D721Med (cell line): ENCODE measurements at regions not wholly inside any gene's neighbourhood (a gene's known extent, or its start where the extent isn't known, plus 50 kb on each side); places are given as distances from the start of the nearest gene placed in this dataset.
A peak's percentile ranks its signal among the peaks of the same experiment; 100 is the strongest.

Experiments used
- DNase-seq: peaks from one replicate; pipeline ENCODE4 v3.0.0; 2011; ENCODE audit warnings: low spot score; ENCODE audit not compliant: insufficient read length
- FAIRE-seq: peaks from 2 replicates; lab custom pipeline; 2011; peaks lifted over from hg19 to GRCh38; lab: Jason Lieb, UNC
- CTCF ChIP-seq: IDR thresholded peaks from 2 replicates; pipeline ENCODE4 v1.5.1; 2012; ENCODE audit warnings: mild to moderate bottlenecking, control low read depth; ENCODE audit not compliant: insufficient read depth; ENCODE audit errors: missing control alignments

GRCh38 chr5:18872978-18873377, 1115.0 kb downstream of the CDH18 start:
- FAIRE-seq, result no peak
- DNase-seq, result no peak
- no peak for TF ChIP-seq CTCF

GRCh38 chr5:18876565-18876964, 1111.4 kb downstream of the CDH18 start:
- TF ChIP-seq CTCF, result no peak
- DNase-seq, result no peak
- no peak for FAIRE-seq

GRCh38 chr5:18881615-18882014, 1106.4 kb downstream of the CDH18 start:
- FAIRE-seq (peak; percentile 29), DNase-seq (no peak)
- TF ChIP-seq CTCF, result no peak

GRCh38 chr5:18882154-18882553, 1105.8 kb downstream of the CDH18 start:
- no peak for TF ChIP-seq CTCF
- FAIRE-seq (no peak), DNase-seq (no peak)

- no peak for FAIRE-seq
- TF ChIP-seq CTCF, result no peak
- DNase-seq, result no peak
These were observed 1099.2 kb downstream of the CDH18 start for GRCh38 chr5:18888821-18889220.

GRCh38 chr5:18900644-18901043, 1087.4 kb downstream of the CDH18 start:
- no peak for TF ChIP-seq CTCF
- DNase-seq, result no peak
- FAIRE-seq, result no peak

GRCh38 chr5:18920966-18921365, 1067.0 kb downstream of the CDH18 start:
- TF ChIP-seq CTCF, result no peak
- DNase-seq, result no peak
- FAIRE-seq, result no peak
